GM12873 (cell line): ENCODE measurements at regions not wholly inside any gene's neighbourhood (a gene's known extent, or its start where the extent isn't known, plus 50 kb on each side); places are given as distances from the start of the nearest gene placed in this dataset.
A peak's percentile ranks its signal among the peaks of the same experiment; 100 is the strongest.

ENCODE experiments used
- CTCF ChIP-seq: IDR thresholded peaks from 2 replicates; pipeline ENCODE4 v1.5.1; 2012; ENCODE audit warnings: low read depth, mild to moderate bottlenecking, moderate library complexity, low read length, control low read depth; ENCODE audit not compliant: insufficient read depth; ENCODE audit errors: missing control alignments

DNA sequence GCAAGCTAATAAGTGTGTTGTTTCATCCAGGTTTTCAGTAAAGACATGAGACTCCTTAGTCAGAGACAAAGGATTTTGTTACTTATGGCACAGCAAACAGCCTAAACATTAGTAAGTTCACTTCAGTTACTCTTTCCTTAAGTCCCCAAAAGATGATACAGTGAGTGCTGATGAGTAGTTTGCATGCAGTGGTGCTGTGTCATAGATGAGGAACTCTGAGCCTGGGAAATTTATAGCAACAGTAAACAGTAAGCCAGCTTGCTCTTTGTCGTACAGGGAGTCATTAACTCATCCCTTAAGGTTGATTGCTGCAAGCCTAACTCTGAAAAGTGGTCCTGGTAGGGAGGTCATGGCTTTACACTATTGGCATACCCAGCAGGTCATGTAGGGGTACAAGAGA is 208.6 kb upstream of the OR4E1 start:
- no peak for TF ChIP-seq CTCF

GRCh38 chr14:21880918-21881317 is 207.3 kb upstream of the OR4E1 start:
- TF ChIP-seq CTCF: no peak

DNA sequence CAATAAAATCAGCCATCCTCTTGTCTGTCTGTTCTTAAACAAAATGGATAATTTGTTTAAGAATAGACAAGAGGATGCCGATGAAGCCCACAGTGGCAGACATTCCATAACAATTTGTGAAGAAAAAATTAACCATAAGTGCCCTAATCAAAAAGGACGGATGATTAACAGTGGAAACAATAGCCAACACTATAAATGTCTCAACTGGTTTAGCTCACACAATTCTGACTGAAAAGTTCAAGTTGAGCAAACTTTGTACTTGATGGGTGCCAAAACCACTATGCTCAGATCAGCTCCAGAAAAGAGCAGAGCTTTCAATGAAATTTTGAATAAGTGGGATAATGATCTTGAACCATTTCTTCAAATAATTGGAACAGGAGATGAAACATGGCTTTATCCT is 202.2 kb upstream of the OR4E1 start:
- TF ChIP-seq CTCF: no peak

GRCh38 chr14:21874946-21875345 is 201.3 kb upstream of the OR4E1 start:
- no peak for TF ChIP-seq CTCF

DNA sequence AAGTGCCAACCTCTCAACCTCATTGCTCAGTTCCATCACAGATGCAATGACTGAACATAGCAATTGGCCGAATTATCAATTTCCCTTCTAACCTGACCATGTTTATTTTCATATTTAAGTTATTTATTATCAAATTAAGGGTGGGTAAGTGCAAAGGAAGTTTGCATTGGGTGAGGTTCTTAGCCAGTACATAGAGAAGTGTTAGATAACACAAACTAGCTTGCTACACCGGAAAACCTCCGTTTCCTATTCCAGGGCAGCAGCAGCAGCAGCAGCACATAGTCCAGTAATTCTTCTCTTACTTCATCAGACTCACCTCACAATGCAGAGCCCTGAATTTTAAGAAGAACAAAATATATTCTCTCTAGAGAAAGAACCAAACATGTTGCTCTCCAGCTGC is 200.5 kb upstream of the OR4E1 start:
- no peak for TF ChIP-seq CTCF

DNA sequence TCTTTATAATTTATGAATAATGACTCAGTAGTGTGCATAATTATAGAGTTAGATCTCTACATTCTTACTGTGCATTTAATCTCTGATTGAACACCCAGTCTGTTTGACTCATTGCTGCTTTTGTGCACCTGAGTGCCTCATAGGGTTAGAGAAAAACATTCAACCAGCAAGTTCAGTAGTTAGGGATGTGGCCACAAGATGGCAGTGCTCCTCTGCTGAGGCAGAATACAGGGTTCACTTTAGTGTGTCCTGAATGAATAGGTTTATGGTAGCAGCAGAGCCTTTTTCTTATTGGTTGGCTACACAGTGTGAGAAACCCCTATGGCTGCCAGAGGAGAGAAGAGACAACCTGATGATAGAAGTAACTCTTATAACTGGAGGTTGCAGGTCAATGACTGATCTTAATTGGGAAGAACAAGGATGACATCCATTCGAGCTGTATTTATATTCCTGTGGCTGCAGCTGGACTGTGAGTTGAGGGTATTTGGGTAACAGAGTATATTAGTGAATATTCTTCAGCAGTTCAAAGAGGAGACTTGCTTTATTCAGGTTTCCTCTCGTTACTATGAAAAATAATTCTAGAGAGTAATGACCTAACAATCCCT is 194.9 kb upstream of the OR4E1 start:
- TF ChIP-seq CTCF: peak; percentile 88

GRCh38 chr14:21867541-21867940 is 193.9 kb upstream of the OR4E1 start:
- no peak for TF ChIP-seq CTCF

GRCh38 chr14:21866479-21866878 is 192.9 kb upstream of the OR4E1 start:
- no peak for TF ChIP-seq CTCF
